ENCODE measurements at regions not wholly inside any gene's neighbourhood (a gene's known extent, or its start where the extent isn't known, plus 50 kb on each side); places are given as distances from the start of the nearest gene placed in this dataset.
A peak's percentile ranks its signal among the peaks of the same experiment; 100 is the strongest.
"Not testable (repeated sequence)": the region's sequence is repeated elsewhere in the genome, so short reads cannot be mapped to it uniquely, and the experiment has no call there.

DNA sequence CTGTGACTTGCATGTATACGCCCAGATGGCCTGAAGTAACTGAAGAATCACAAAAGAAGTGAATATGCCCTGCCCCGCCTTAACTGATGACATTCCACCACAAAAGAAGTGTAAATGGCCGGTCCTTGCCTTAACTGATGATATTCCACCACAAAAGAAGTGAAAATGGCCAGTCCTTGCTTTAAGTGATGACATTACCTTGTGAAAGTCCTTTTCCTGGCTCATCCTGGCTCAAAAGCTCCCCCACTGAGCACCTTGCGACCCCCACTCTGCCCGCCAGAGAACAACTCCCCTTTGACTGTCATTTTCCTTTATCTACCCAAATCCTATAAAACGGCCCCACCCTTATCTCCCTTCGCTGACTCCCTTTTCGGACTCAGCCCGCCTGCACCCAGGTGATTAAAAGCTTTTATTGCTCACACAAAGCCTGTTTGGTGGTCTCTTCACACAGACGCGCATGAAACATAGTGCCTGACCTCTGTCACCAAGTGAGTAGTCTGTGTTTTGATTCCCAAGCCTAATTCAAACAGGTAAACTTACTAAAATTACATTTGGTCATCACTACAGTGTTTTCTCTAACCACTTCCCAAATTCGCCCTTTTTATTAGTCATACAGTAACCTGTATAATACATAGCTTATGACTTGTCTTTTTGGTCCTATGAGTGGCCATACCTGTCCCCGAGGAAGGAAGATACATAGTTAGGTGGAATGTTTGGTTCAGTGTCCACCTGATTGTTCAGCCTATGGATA lies 140.7 kb upstream of the PROK2 start:
- DNase-seq: not testable (repeated sequence)

- DNase-seq: no peak
Observed at GRCh38 chr3:71924721-71925120, 139.8 kb upstream of the PROK2 start.

DNA sequence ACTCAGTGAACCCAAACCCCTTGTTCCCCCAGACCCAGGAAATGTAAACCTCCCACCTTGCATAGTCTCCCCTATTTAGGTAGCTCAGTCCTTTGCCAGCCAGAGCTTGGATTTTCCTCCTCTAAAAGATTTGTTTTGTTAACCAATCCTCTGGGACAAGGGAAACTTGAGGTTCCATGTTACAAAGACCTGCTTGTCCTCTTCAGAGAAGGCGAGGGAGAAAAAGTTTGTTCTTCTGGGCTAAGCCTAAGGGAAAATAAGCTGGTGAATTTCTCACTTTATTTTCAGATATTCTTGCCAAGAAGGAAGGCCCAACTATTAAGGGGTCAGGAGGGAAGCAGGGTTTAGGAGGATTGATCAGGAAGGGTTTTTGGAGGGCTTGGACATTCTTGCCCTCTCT lies 136.1 kb upstream of the PROK2 start:
- no peak for DNase-seq

DNA sequence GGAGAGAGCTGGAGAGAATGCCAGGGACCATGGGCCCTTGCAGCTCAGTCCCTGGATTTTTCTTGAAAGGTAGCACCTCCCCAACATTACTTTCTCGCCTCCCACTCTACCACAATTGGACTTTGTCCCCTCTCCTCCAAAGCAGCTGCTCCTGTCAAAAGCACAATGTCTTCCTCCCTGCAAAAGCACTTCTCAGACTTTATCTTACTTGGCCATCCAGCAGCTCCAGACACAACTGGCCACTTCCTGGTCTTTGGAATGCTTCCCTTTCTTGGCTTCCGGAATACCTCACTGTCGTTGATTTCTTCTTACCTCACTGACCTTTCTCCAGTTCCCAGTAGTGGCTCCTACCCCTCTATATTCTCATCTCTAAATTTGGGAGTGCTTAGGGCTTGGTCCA lies 134.6 kb upstream of the PROK2 start:
- no peak for DNase-seq

GRCh38 chr3:71917545-71917944 lies 132.6 kb upstream of the PROK2 start:
- DNase-seq: no peak

DNA sequence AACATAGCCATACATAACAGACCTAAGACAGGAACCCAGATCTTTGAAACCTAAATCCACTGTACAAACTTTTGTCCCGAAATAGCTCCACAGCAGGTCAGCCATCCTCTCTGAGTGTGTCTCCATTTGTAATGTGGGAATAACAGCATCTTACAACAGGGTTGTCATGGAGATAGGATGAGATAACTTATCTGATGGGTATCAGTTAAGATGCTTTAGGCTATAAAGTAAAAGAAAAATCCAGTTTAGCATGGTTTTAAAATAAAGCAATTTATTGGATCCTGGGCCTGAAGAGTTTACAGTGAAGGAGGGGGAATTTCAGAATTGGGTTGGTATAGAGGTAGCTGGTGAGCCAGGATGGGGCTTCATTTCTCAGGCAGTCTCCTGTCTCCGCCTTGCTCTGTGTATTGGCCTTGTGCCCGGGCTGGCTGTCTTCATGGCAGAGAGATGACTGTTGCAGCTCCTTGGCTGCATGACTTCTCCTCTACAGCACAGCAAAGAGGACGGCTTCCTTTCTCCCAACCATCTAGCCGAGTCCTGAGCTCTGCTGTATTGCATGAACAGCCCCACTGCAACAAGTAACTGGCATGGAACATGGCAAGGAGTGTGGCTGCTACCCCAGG lies 131.9 kb upstream of the PROK2 start:
- DNase-seq: peak; percentile 46

GRCh38 chr3:71912839-71913495 lies 128.0 kb upstream of the PROK2 start:
- DNase-seq: no peak

GRCh38 chr3:71910108-71910507 lies 125.2 kb upstream of the PROK2 start:
- no peak for DNase-seq

GRCh38 chr3:71907996-71908395 lies 123.0 kb upstream of the PROK2 start:
- peak; percentile 48 for DNase-seq

DNA sequence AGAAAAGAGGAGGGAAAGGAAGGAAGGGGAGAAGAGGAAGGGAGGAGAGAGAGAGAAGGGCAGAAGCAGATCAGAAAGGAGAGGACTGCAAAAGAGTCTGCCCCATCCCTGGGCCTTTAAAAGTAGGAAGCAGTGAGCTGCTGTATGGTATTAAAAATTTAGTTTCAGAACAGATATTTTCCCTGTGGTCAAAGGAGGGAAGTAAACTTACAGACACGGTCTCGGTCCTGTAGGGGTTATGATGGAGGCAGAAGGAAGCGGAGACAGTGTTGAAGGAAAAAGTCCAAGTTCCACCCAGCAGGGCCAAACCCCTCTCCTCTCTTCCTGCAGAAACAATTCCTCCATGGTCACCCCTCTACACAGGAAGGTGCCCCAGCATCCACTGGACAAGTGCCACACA lies 122.0 kb upstream of the PROK2 start:
- no peak for DNase-seq

DNA sequence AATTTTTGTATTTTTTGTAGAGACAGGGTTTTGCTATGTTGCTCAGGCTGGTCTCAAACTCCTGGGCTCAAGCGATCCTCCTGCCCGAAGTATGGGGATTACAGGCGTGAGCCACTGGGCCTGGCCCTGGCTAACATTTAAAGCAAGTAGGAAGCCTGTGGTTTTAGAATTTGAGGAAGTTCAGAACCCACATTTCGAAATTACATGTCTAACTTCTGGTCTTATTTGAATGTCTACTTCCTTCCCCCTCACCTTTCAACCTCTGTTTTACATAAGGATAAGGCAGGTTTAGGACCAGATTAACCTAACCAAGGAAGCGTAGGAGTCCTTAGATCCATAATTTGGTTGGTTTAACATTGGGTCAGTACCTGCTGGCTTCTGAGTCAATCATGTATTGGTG lies 120.5 kb upstream of the PROK2 start:
- no peak for DNase-seq

DNA sequence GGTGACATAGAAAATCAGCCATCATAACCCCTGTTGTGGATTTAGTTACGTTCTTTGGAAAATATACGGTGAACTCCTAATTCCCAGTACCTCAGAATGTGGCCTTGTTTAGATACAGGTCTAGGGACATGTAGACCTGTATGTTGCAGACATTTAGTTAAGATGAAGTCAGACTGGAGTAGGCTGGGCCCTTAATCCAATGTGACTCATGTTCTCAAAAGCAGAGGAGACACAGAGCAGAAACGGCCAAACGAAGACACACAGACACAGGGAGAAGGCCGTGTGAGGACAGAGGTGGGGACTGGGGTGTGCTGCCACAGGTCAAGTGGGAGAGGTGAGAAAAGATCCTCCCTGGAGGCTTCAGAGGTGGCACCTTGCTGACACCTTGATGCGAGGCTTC lies 119.0 kb upstream of the PROK2 start:
- no peak for DNase-seq

GRCh38 chr3:71903112-71903495 lies 118.2 kb upstream of the PROK2 start:
- no peak for DNase-seq

GRCh38 chr3:71902258-71903111 lies 117.5 kb upstream of the PROK2 start:
- no peak for DNase-seq

GRCh38 chr3:71901645-71902044 lies 116.7 kb upstream of the PROK2 start:
- DNase-seq: no peak

GRCh38 chr3:71900057-71900456 lies 115.1 kb upstream of the PROK2 start:
- no peak for DNase-seq

GRCh38 chr3:71896751-71897150 lies 111.8 kb upstream of the PROK2 start:
- DNase-seq: no peak

GRCh38 chr3:71893702-71894479 lies 108.9 kb upstream of the PROK2 start:
- no peak for DNase-seq

DNA sequence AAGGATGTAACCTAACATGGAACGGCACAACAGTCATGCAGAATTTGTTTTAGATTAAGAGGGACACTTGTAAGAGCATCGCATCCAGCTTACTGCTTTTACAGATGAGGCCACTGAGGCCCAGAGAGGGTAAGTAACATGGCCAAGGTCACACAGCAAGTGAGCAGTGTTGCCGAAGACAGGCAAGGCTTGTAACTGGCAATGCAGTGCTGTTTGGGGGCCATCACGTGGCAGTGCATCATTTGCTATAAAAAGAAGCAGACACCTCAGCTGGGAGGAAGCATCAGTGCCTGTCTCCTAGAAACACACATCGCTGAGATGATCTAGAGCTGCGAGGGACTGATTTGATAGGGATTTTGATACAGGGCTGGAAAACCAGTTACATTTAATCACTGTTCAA lies 108.2 kb upstream of the PROK2 start:
- DNase-seq: no peak

GRCh38 chr3:71891483-71891882 lies 106.5 kb upstream of the PROK2 start:
- DNase-seq: no peak

GRCh38 chr3:71890356-71890931 lies 105.5 kb upstream of the PROK2 start:
- DNase-seq: no peak

- DNase-seq: no peak
Observed at GRCh38 chr3:71887256-71887655, 102.3 kb upstream of the PROK2 start.
